NT2/D1 (cell line): ENCODE measurements at regions not wholly inside any gene's neighbourhood (a gene's known extent, or its start where the extent isn't known, plus 50 kb on each side); places are given as distances from the start of the nearest gene placed in this dataset.

Experiments used
- SUZ12 ChIP-seq: IDR thresholded peaks from 2 replicates; pipeline ENCODE4 v1.6.1; 2011; ENCODE audit not compliant: insufficient read length, insufficient read depth; ENCODE audit errors: extremely low read depth
- YY1 ChIP-seq: IDR thresholded peaks from 2 replicates; pipeline ENCODE4 v1.6.1; 2011; ENCODE audit not compliant: insufficient read length, insufficient read depth
- ZNF274 ChIP-seq: IDR thresholded peaks from 2 replicates; pipeline ENCODE4 v1.6.1; 2011; ENCODE audit warnings: mild to moderate bottlenecking, low read depth, low read length

DNA sequence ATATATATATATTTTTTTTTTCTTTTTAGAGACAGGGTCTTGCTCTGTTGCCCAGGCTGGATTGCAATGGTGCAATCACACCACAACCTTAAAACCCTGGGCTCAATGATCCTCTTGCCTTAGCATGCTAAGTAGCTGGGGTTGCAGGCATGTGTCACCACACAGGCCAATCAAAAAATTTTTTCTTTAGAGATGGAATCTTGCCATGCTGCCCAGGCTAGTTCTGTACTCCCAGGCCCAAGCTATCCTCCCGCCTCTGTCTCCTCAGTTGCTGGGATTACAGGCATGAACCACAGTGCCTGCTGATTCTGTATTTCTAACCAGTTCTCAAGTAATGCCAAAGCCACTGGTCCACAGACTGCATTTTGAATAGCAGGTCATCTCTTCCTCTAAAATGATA is 291.3 kb upstream of the ZPLD1 start:
- TF ChIP-seq YY1 (no peak), ZNF274 (no peak), SUZ12 (no peak)
